Mesenchymal stem cell (in vitro differentiated cells and primary cell): ENCODE measurements at regions not wholly inside any gene's neighbourhood (a gene's known extent, or its start where the extent isn't known, plus 50 kb on each side); places are given as distances from the start of the nearest gene placed in this dataset.

Source experiments
- DNase-seq: peaks from one replicate; pipeline ENCODE4 v3.0.0-alpha.2; 2013
- H2AFZ ChIP-seq: one replicate; pipeline ENCODE4 v1.6.1; 2013; ENCODE audit warnings: low read depth, mild to moderate bottlenecking, control low read depth, inconsistent platforms, low read length, moderate library complexity
- H2AK5ac ChIP-seq: 2 replicates; pipeline ENCODE4 v1.6.1; 2013; ENCODE audit warnings: low read length, moderate library complexity, mild to moderate bottlenecking, inconsistent platforms; ENCODE audit not compliant: severe bottlenecking
- H2BK120ac ChIP-seq: one replicate; pipeline ENCODE4 v1.6.1; 2013; ENCODE audit warnings: low read depth, mild to moderate bottlenecking, inconsistent platforms, low read length, moderate library complexity
- H2BK12ac ChIP-seq, 2 experiments: one replicate each; pipeline ENCODE4 v1.6.1; 2013; ENCODE audit warnings: inconsistent platforms in 2 of 2, low read length in 2 of 2, mild to moderate bottlenecking in 2 of 2, moderate library complexity in 2 of 2, control low read depth in 1 of 2
- H2BK15ac ChIP-seq: one replicate; pipeline ENCODE4 v1.6.1; 2013; ENCODE audit warnings: mild to moderate bottlenecking, low read depth, inconsistent platforms; ENCODE audit not compliant: poor library complexity, severe bottlenecking
- H2BK5ac ChIP-seq: 2 replicates; pipeline ENCODE4 v1.6.1; 2013; ENCODE audit warnings: low read depth, mild to moderate bottlenecking, low read length, control low read depth, inconsistent platforms; ENCODE audit not compliant: poor library complexity, severe bottlenecking
- H3K14ac ChIP-seq, 2 experiments: one replicate each; pipeline ENCODE4 v1.6.1; 2013; ENCODE audit warnings: inconsistent platforms in 2 of 2, low read length in 2 of 2, control low read depth in 1 of 2, mild to moderate bottlenecking in 1 of 2, moderate library complexity in 1 of 2
- H3K18ac ChIP-seq, 2 experiments: one replicate each; pipeline ENCODE4 v1.6.1; 2013; ENCODE audit warnings: inconsistent platforms in 2 of 2, low read length in 2 of 2, control low read depth in 1 of 2, low read depth in 1 of 2, mild to moderate bottlenecking in 1 of 2
- H3K23ac ChIP-seq, 2 experiments: one replicate each; pipeline ENCODE4 v1.6.1; 2013; ENCODE audit warnings: inconsistent platforms in 2 of 2, low read length in 2 of 2, mild to moderate bottlenecking in 2 of 2, moderate library complexity in 2 of 2, control low read depth in 1 of 2
- H3K27ac ChIP-seq: 2 replicates; pipeline ENCODE4 v1.5.1; 2013; ENCODE audit warnings: mild to moderate bottlenecking, moderate library complexity, low read length, control low read depth, inconsistent platforms; ENCODE audit not compliant: poor library complexity, severe bottlenecking
- H3K27me3 ChIP-seq, 2 experiments: 2 replicates each; pipeline versions ENCODE4 v1.6.1 to v1.7.0; 2013; ENCODE audit warnings: low read length in 2 of 2, mild to moderate bottlenecking in 2 of 2, moderate library complexity in 2 of 2, control low read depth in 1 of 2, inconsistent platforms in 1 of 2; ENCODE audit not compliant: control insufficient read depth in 1 of 2, insufficient read depth in 1 of 2
- H3K36me3 ChIP-seq, 2 experiments: 2 replicates each; pipeline versions ENCODE4 v1.6.1 to v1.7.0; 2013; ENCODE audit warnings: low read length in 2 of 2, control low read depth in 1 of 2, inconsistent platforms in 1 of 2, low read depth in 1 of 2, mild to moderate bottlenecking in 1 of 2; ENCODE audit not compliant: insufficient read depth in 2 of 2, control insufficient read depth in 1 of 2
- H3K4ac ChIP-seq, 2 experiments: one replicate each; pipeline ENCODE4 v1.6.1; 2013; ENCODE audit warnings: inconsistent platforms in 2 of 2, low read length in 2 of 2, mild to moderate bottlenecking in 2 of 2, moderate library complexity in 2 of 2, control low read depth in 1 of 2, low read depth in 1 of 2
- H3K4me1 ChIP-seq: 2 replicates; pipeline ENCODE4 v1.6.1; 2013; ENCODE audit warnings: low read depth, low read length, control low read depth; ENCODE audit not compliant: control insufficient read depth, insufficient read depth
- H3K4me2 ChIP-seq: 2 replicates; pipeline ENCODE4 v1.6.1; 2013; ENCODE audit warnings: low read length, mild to moderate bottlenecking, inconsistent platforms; ENCODE audit not compliant: poor library complexity, severe bottlenecking
- H3K4me3 ChIP-seq, 2 experiments: 2 replicates each; pipeline versions ENCODE4 v1.5.1 to v1.7.0; 2013; ENCODE audit warnings: low read length in 2 of 2, mild to moderate bottlenecking in 2 of 2, control low read depth in 1 of 2, low read depth in 1 of 2; ENCODE audit not compliant: insufficient read depth in 1 of 2
- H3K79me1 ChIP-seq: replicated peaks from 2 replicates; pipeline ENCODE4 v1.6.1; 2013; ENCODE audit warnings: mild to moderate bottlenecking, control low read depth, low read length, inconsistent platforms; ENCODE audit not compliant: poor library complexity, severe bottlenecking
- H3K9ac ChIP-seq: 2 replicates; pipeline ENCODE4 v1.7.0; 2013; ENCODE audit warnings: mild to moderate bottlenecking, low read length, moderate library complexity
- H3K9me3 ChIP-seq: 2 replicates; pipeline ENCODE4 v1.7.0; 2013; ENCODE audit warnings: mild to moderate bottlenecking, low read length; ENCODE audit not compliant: control insufficient read depth
- H4K8ac ChIP-seq: one replicate; pipeline ENCODE4 v1.6.1; 2013; ENCODE audit warnings: inconsistent platforms, mild to moderate bottlenecking, low read length, moderate library complexity
- H4K91ac ChIP-seq: one replicate; pipeline ENCODE4 v1.6.1; 2013; ENCODE audit warnings: mild to moderate bottlenecking, low read length, inconsistent platforms
- WGBS: methylation state at CpG from one replicate; pipeline ENCODE4 v1.1.7; 2013; ENCODE audit warnings: mixed read lengths; 5-methylcytosine and 5-hydroxymethylcytosine counted together

GRCh38 chr6:26170951-26171841 is 84.0 kb downstream of the HFE start:
- H2AFZ ChIP-seq = peak overlapping the region; percentile 42
- H3K9me3 ChIP-seq = no peaks in the 10 kb centered on the region
- no peak overlapping the region for H4K8ac ChIP-seq
- no peak overlapping the region for H3K23ac ChIP-seq
- H2BK120ac ChIP-seq = no peak overlapping the region
- DNase-seq = no peak
- no peak overlapping the region for H2BK15ac ChIP-seq
- H4K91ac ChIP-seq = no peak overlapping the region
- peaks cover 0 to 3% of the 10 kb centered on the region in 2 experiments for H3K36me3 ChIP-seq
- peak overlapping the region; percentile 72 for H3K4me2 ChIP-seq
- peaks cover 2% of the 10 kb centered on the region for H3K4me1 ChIP-seq
- H3K14ac ChIP-seq = no peak overlapping the region
- H2BK12ac ChIP-seq = no peak overlapping the region
- peak overlapping the region; percentile 62 to 79 for H3K4me3 ChIP-seq
- no peak overlapping the region for H2AK5ac ChIP-seq
- H3K79me1 ChIP-seq = peaks cover 10% of the 10 kb centered on the region
- H3K18ac ChIP-seq = peak overlapping the region in 1 of 2 experiments; percentile 24
- H3K27ac ChIP-seq = peak overlapping the region; percentile 61
- WGBS = 10% methylated on average over 7 of the region's 10 CpGs
- H3K4ac ChIP-seq = peak overlapping the region in 1 of 2 experiments; percentile 28
- peak overlapping the region; percentile 89 for H3K9ac ChIP-seq
- H3K27me3 ChIP-seq = no peaks in the 10 kb centered on the region
- peak overlapping the region; percentile 73 for H2BK5ac ChIP-seq

GRCh38 chr6:26172608-26172968 is 85.4 kb downstream of the HFE start:
- peak overlapping the region; percentile 58 for H2BK120ac ChIP-seq
- H2BK12ac ChIP-seq = no peak overlapping the region
- peak overlapping the region; percentile 62 to 79 for H3K4me3 ChIP-seq
- H3K18ac ChIP-seq = peak overlapping the region in 1 of 2 experiments; percentile 86
- H2AFZ ChIP-seq = no peak overlapping the region
- peak; percentile 77 for DNase-seq
- peak overlapping the region; percentile 89 for H3K9ac ChIP-seq
- no peaks in the 10 kb centered on the region for H3K9me3 ChIP-seq
- peaks cover 2% of the 10 kb centered on the region for H3K4me1 ChIP-seq
- H3K79me1 ChIP-seq = peaks cover 5% of the 10 kb centered on the region
- no peak overlapping the region for H2BK5ac ChIP-seq
- peak overlapping the region; percentile 89 for H3K27ac ChIP-seq
- no peak overlapping the region for H4K91ac ChIP-seq
- H2BK15ac ChIP-seq = peak overlapping the region; percentile 48
- H3K27me3 ChIP-seq = no peaks in the 10 kb centered on the region
- no peak overlapping the region for H3K23ac ChIP-seq
- H3K4ac ChIP-seq = peak overlapping the region in 1 of 2 experiments; percentile 4
- H3K36me3 ChIP-seq = no peaks in the 10 kb centered on the region
- H3K4me2 ChIP-seq = peak overlapping the region; percentile 64
- no peak overlapping the region for H3K14ac ChIP-seq
- WGBS = 7% methylated on average over 3 of the region's 10 CpGs
- H2AK5ac ChIP-seq = no peak overlapping the region
- peak overlapping the region; percentile 80 for H4K8ac ChIP-seq

- no peaks in the 10 kb centered on the region for H3K27me3 ChIP-seq
- no peak overlapping the region for H3K9ac ChIP-seq
- no peaks in the 10 kb centered on the region for H3K36me3 ChIP-seq
- DNase-seq = no peak
- no peak overlapping the region for H3K14ac ChIP-seq
- H3K9me3 ChIP-seq = no peaks in the 10 kb centered on the region
- no peak overlapping the region for H2BK120ac ChIP-seq
- no peak overlapping the region for H3K4ac ChIP-seq
- no peak overlapping the region for H2BK15ac ChIP-seq
- H4K8ac ChIP-seq = no peak overlapping the region
- H2AK5ac ChIP-seq = no peak overlapping the region
- H3K4me1 ChIP-seq = peaks cover 2% of the 10 kb centered on the region
- peaks cover 5% of the 10 kb centered on the region for H3K79me1 ChIP-seq
- no peak overlapping the region for H3K4me2 ChIP-seq
- H3K27ac ChIP-seq = no peak overlapping the region
- no peak overlapping the region for H2BK12ac ChIP-seq
- no peak overlapping the region for H4K91ac ChIP-seq
- WGBS = 100% methylated on average over 3 of the region's 4 CpGs
- H2AFZ ChIP-seq = no peak overlapping the region
- no peak overlapping the region for H3K4me3 ChIP-seq
- no peak overlapping the region for H3K18ac ChIP-seq
- no peak overlapping the region for H3K23ac ChIP-seq
- H2BK5ac ChIP-seq = no peak overlapping the region
Observed at GRCh38 chr6:26173836-26174145, 86.6 kb downstream of the HFE start.

GRCh38 chr6:26175033-26175427 is 87.8 kb downstream of the HFE start:
- H3K9ac ChIP-seq = no peak overlapping the region
- H2BK5ac ChIP-seq = no peak overlapping the region
- no peak for DNase-seq
- H3K4me3 ChIP-seq = no peak overlapping the region
- no peak overlapping the region for H2BK12ac ChIP-seq
- no peak overlapping the region for H3K18ac ChIP-seq
- no peak overlapping the region for H3K4ac ChIP-seq
- H3K79me1 ChIP-seq = peaks cover 5% of the 10 kb centered on the region
- peaks cover 2% of the 10 kb centered on the region for H3K4me1 ChIP-seq
- H3K9me3 ChIP-seq = no peaks in the 10 kb centered on the region
- no peak overlapping the region for H4K8ac ChIP-seq
- H3K36me3 ChIP-seq = no peaks in the 10 kb centered on the region
- H3K27me3 ChIP-seq = no peaks in the 10 kb centered on the region
- H3K4me2 ChIP-seq = no peak overlapping the region
- H2BK15ac ChIP-seq = no peak overlapping the region
- no peak overlapping the region for H4K91ac ChIP-seq
- no peak overlapping the region for H3K14ac ChIP-seq
- WGBS = 20% methylated on average over 1 of the region's 1 CpG
- no peak overlapping the region for H2AK5ac ChIP-seq
- H2AFZ ChIP-seq = no peak overlapping the region
- H3K27ac ChIP-seq = no peak overlapping the region
- no peak overlapping the region for H2BK120ac ChIP-seq
- no peak overlapping the region for H3K23ac ChIP-seq
